Neural progenitor cell (in vitro differentiated cells): ENCODE measurements at regions not wholly inside any gene's neighbourhood (a gene's known extent, or its start where the extent isn't known, plus 50 kb on each side); places are given as distances from the start of the nearest gene placed in this dataset.

ENCODE experiments used
- DNase-seq: peaks from one replicate; pipeline ENCODE4 v3.0.0-alpha.2; 2016; ENCODE audit warnings: low spot score
- H2AFZ ChIP-seq: fragments of 200-600 bp; sonication (generic); replicated peaks from 2 replicates; pipeline ENCODE4 v1.6.1; 2016; ENCODE audit warnings: antibody characterized with exemption
- H3F3A ChIP-seq: fragments of 200-600 bp; sonication (generic); 2 replicates; pipeline ENCODE4 v1.6.1; 2016; ENCODE audit warnings: antibody characterized with exemption, low read depth
- H3K27ac ChIP-seq: fragments of 200-600 bp; sonication (generic); 2 replicates; pipeline ENCODE4 v1.5.1; 2016; ENCODE audit warnings: mild to moderate bottlenecking
- H3K27me3 ChIP-seq: fragments of 200-600 bp; sonication (generic); 2 replicates; pipeline ENCODE4 v1.6.1; 2016; ENCODE audit warnings: mild to moderate bottlenecking, moderate library complexity
- H3K36me3 ChIP-seq: fragments of 200-600 bp; sonication (generic); 2 replicates; pipeline ENCODE4 v1.5.1; 2016
- H3K4me1 ChIP-seq: fragments of 200-600 bp; sonication (generic); 2 replicates; pipeline ENCODE4 v1.6.1; 2016; ENCODE audit warnings: mixed run types
- H3K4me2 ChIP-seq: fragments of 200-600 bp; sonication (generic); 2 replicates; pipeline ENCODE4 v1.6.1; 2016
- H3K4me3 ChIP-seq: fragments of 200-600 bp; sonication (generic); 2 replicates; pipeline ENCODE4 v1.5.1; 2016
- H3K79me2 ChIP-seq: fragments of 200-600 bp; sonication (generic); 2 replicates; pipeline ENCODE4 v1.6.1; 2016; ENCODE audit warnings: low read depth
- H3K9ac ChIP-seq: fragments of 200-600 bp; sonication (generic); 2 replicates; pipeline ENCODE4 v1.6.1; 2016
- H3K9me3 ChIP-seq: fragments of 200-600 bp; sonication (generic); 2 replicates; pipeline ENCODE4 v1.5.1; 2016; ENCODE audit warnings: low read depth
- H4K20me1 ChIP-seq: fragments of 200-600 bp; sonication (generic); 2 replicates; pipeline ENCODE4 v1.6.1; 2016; ENCODE audit warnings: low read depth
- H3K27ac Mint-ChIP-seq: 3 replicates; pipeline ENCODE4 v1.8.0; 2021; ENCODE audit warnings: mixed read lengths
- H3K27me3 Mint-ChIP-seq: 2 replicates; pipeline ENCODE4 v1.8.0; 2022; ENCODE audit warnings: low read depth, mild to moderate bottlenecking, inconsistent platforms, moderate library complexity, mixed read lengths; ENCODE audit not compliant: insufficient read depth
- H3K36me3 Mint-ChIP-seq: 3 replicates; pipeline ENCODE4 v1.8.0; 2021; ENCODE audit warnings: mixed read lengths
- H3K4me1 Mint-ChIP-seq: 3 replicates; pipeline ENCODE4 v1.8.0; 2021; ENCODE audit warnings: mixed read lengths
- H3K4me3 Mint-ChIP-seq: 3 replicates; pipeline ENCODE4 v1.8.0; 2021; ENCODE audit warnings: mild to moderate bottlenecking, moderate library complexity, mixed read lengths
- H3K9me3 Mint-ChIP-seq: 3 replicates; pipeline ENCODE4 v1.8.0; 2020; ENCODE audit warnings: mixed read lengths
- CTCF ChIP-seq: fragments of 200-600 bp; sonication (generic); IDR thresholded peaks from 2 replicates; pipeline ENCODE4 v1.5.1; 2017; ENCODE audit warnings: antibody characterized with exemption, mild to moderate bottlenecking
- EZH2 ChIP-seq: fragments of 200-600 bp; sonication (generic); IDR thresholded peaks from 2 replicates; pipeline ENCODE4 v1.6.1; 2017; ENCODE audit warnings: antibody characterized with exemption, mild to moderate bottlenecking, moderate library complexity
- EZH2phosphoT487 ChIP-seq: fragments of 200-600 bp; sonication (generic); IDR thresholded peaks from 2 replicates; pipeline ENCODE4 v1.6.1; 2017; ENCODE audit warnings: antibody characterized with exemption

GRCh38 chrX:121208563-121208962 lies 161.2 kb downstream of the GLUD2 start:
- H3K27ac Mint-ChIP-seq = no peak overlapping the region
- H3K36me3 ChIP-seq = no peaks in the 10 kb centered on the region
- no peaks in the 10 kb centered on the region for H3K4me1 Mint-ChIP-seq
- H3K9me3 ChIP-seq = peaks cover 11% of the 10 kb centered on the region
- no peak overlapping the region for H3K4me2 ChIP-seq
- H3K79me2 ChIP-seq = no peaks in the 10 kb centered on the region
- H3K9ac ChIP-seq = no peak overlapping the region
- no peaks in the 10 kb centered on the region for H3K36me3 Mint-ChIP-seq
- DNase-seq = no peak
- H2AFZ ChIP-seq = no peak overlapping the region
- no peak overlapping the region for H3K4me3 Mint-ChIP-seq
- TF ChIP-seq EZH2 (no peak), EZH2phosphoT487 (no peak), CTCF (no peak)
- no peaks in the 10 kb centered on the region for H3F3A ChIP-seq
- H3K4me1 ChIP-seq = no peaks in the 10 kb centered on the region
- H3K9me3 Mint-ChIP-seq = peaks cover 2% of the 10 kb centered on the region
- peaks cover 2% of the 10 kb centered on the region for H3K27me3 Mint-ChIP-seq
- H3K4me3 ChIP-seq = no peak overlapping the region
- H3K27ac ChIP-seq = no peak overlapping the region
- no peaks in the 10 kb centered on the region for H3K27me3 ChIP-seq
- H4K20me1 ChIP-seq = no peaks in the 10 kb centered on the region

- no peak overlapping the region for H3K27ac Mint-ChIP-seq
- no peaks in the 10 kb centered on the region for H4K20me1 ChIP-seq
- no peaks in the 10 kb centered on the region for H3K27me3 ChIP-seq
- no peak overlapping the region for H3K9ac ChIP-seq
- H3K9me3 ChIP-seq = peaks cover under 1% of the 10 kb centered on the region
- no peaks in the 10 kb centered on the region for H3K4me1 ChIP-seq
- H3K27ac ChIP-seq = no peak overlapping the region
- H3F3A ChIP-seq = no peaks in the 10 kb centered on the region
- no peak overlapping the region for H2AFZ ChIP-seq
- peaks cover 8% of the 10 kb centered on the region for H3K4me1 Mint-ChIP-seq
- no peaks in the 10 kb centered on the region for H3K79me2 ChIP-seq
- no peak for DNase-seq
- no peak overlapping the region for H3K4me2 ChIP-seq
- no peak overlapping the region for H3K4me3 Mint-ChIP-seq
- no peak overlapping the region for H3K4me3 ChIP-seq
- no peak for TF ChIP-seq EZH2phosphoT487
- TF ChIP-seq CTCF = no peak
- no peak for TF ChIP-seq EZH2
- H3K36me3 Mint-ChIP-seq = no peaks in the 10 kb centered on the region
- H3K27me3 Mint-ChIP-seq = no peaks in the 10 kb centered on the region
- H3K9me3 Mint-ChIP-seq = peaks cover 2% of the 10 kb centered on the region
- H3K36me3 ChIP-seq = no peaks in the 10 kb centered on the region
These were observed 169.4 kb downstream of the GLUD2 start for GRCh38 chrX:121216641-121217374.

- Mint-ChIP-seq H3K9me3 (peaks cover 7% of the 10 kb centered on the region), H3K27me3 (peaks cover 4% of the 10 kb centered on the region), H3K36me3 (no peaks in the 10 kb centered on the region), H3K4me3 (no peak overlapping the region), H3K4me1 (peaks cover 3% of the 10 kb centered on the region), H3K27ac (no peak overlapping the region)
- Histone ChIP-seq H3K4me1 (no peaks in the 10 kb centered on the region), H3K79me2 (no peaks in the 10 kb centered on the region), H3F3A (no peaks in the 10 kb centered on the region), H3K4me3 (no peak overlapping the region), H3K27ac (no peak overlapping the region), H2AFZ (no peak overlapping the region), H3K4me2 (no peak overlapping the region), H4K20me1 (no peaks in the 10 kb centered on the region), H3K9ac (no peak overlapping the region), H3K36me3 (no peaks in the 10 kb centered on the region), H3K9me3 (peaks cover 6% of the 10 kb centered on the region), H3K27me3 (no peaks in the 10 kb centered on the region)
- no peak for TF ChIP-seq EZH2
- no peak for TF ChIP-seq EZH2phosphoT487
- TF ChIP-seq CTCF = no peak
- DNase-seq = no peak
These were observed 174.0 kb downstream of the GLUD2 start for GRCh38 chrX:121221322-121221977.
